A549 (cell line): ENCODE measurements at regions not wholly inside any gene's neighbourhood (a gene's known extent, or its start where the extent isn't known, plus 50 kb on each side); places are given as distances from the start of the nearest gene placed in this dataset.

Experiments
- ATAC-seq, 2 experiments: fragments of 200-7000 bp in 1 of 2; fragments of >200 bp in 1 of 2; cut with Nextera tagmentation in 1 of 2; cut with Tn5 transposase in 1 of 2; 3 replicates each; pipeline versions ENCODE4 v1.8.0 to v1.9.1; 2018 to 2020; ENCODE audit warnings: mild to moderate bottlenecking in 1 of 2, moderate library complexity in 1 of 2
- CTCF ChIA-PET: fragments of 300-600 bp; sonication (Branson Sonifier 250); formaldehyde crosslinking; extraction: SDS; loops from one replicate; lab custom pipeline; 2021; ENCODE audit warnings: antibody characterized with exemption, inconsistent platforms; lab: Yijun Ruan, JAX
- POLR2A ChIA-PET: fragments of 350-600 bp; formaldehyde crosslinking; extraction: SDS; loops from one replicate; lab custom pipeline; 2021; ENCODE audit warnings: antibody characterized with exemption, inconsistent platforms; lab: Yijun Ruan, JAX
- DNase-seq, 2 experiments: peaks; one replicate each; pipeline versions ENCODE4 v3.0.0 to v3.0.0-alpha.2; 2011 to 2016; ENCODE audit warnings: low read depth in 1 of 2, low spot score in 1 of 2
- FAIRE-seq: peaks from 2 replicates; lab custom pipeline; 2011; peaks lifted over from hg19 to GRCh38; lab: Jason Lieb, UNC
- H3K27ac ChIP-seq, 2 experiments: fragments of >200 bp; sonication (Bioruptor Twin); formaldehyde crosslinking; 3 replicates each; pipeline ENCODE4 v1.5.1; 2016 to 2017
- H3K4me1 ChIP-seq: fragments of >200 bp; sonication (Bioruptor Twin); formaldehyde crosslinking; 3 replicates; pipeline ENCODE4 v1.6.1; 2016
- H3K4me2 ChIP-seq: fragments of >200 bp; sonication (Bioruptor Twin); formaldehyde crosslinking; 3 replicates; pipeline ENCODE4 v1.6.1; 2016
- H3K4me3 ChIP-seq: fragments of >200 bp; sonication (Bioruptor Twin); formaldehyde crosslinking; 3 replicates; pipeline ENCODE4 v1.5.1; 2016
- H3K9me3 ChIP-seq: fragments of >200 bp; sonication (Bioruptor Twin); formaldehyde crosslinking; 3 replicates; pipeline ENCODE4 v1.6.1; 2016
- ATOH8 ChIP-seq: fragments of 250-450 bp; sonication (Bioruptor Pico); IDR thresholded peaks from 2 replicates; pipeline ENCODE4 v1.5.0; 2020; ENCODE audit warnings: low read depth, mild to moderate bottlenecking, moderate library complexity
- BCL3 ChIP-seq: fragments of >200 bp; sonication (Bioruptor Twin); formaldehyde crosslinking; IDR thresholded peaks from 3 replicates; pipeline ENCODE4 v1.6.1; 2016
- CBX8 ChIP-seq: fragments of 200-600 bp; sonication (generic); IDR thresholded peaks from 2 replicates; pipeline ENCODE4 v1.6.1; 2016
- CHD2 ChIP-seq: fragments of 150-350 bp; IDR thresholded peaks from 2 replicates; pipeline ENCODE4 v1.6.1; 2014; ENCODE audit warnings: low read length; ENCODE audit not compliant: partially characterized antibody
- CHD4 ChIP-seq: fragments of 200-600 bp; sonication (generic); IDR thresholded peaks from 2 replicates; pipeline ENCODE4 v1.6.1; 2016; ENCODE audit warnings: antibody characterized with exemption, mild to moderate bottlenecking, borderline replicate concordance
- EHMT2 ChIP-seq: fragments of 200-600 bp; sonication (generic); IDR thresholded peaks from 2 replicates; pipeline ENCODE4 v1.6.1; 2016; ENCODE audit warnings: antibody characterized with exemption, low read depth, mild to moderate bottlenecking, moderate library complexity
- FOSB ChIP-seq: fragments of 250-450 bp; sonication (Bioruptor Pico); IDR thresholded peaks from 2 replicates; pipeline ENCODE4 v1.5.0; 2020; ENCODE audit warnings: mild to moderate bottlenecking, moderate library complexity
- HES2 ChIP-seq: fragments of >200 bp; sonication (Bioruptor Twin); formaldehyde crosslinking; IDR thresholded peaks from 2 replicates; pipeline ENCODE4 v1.6.1; 2016
- HEYL ChIP-seq: fragments of 250-450 bp; sonication (Bioruptor Pico); IDR thresholded peaks from 2 replicates; pipeline ENCODE4 v1.8.0; 2021; ENCODE audit warnings: mild to moderate bottlenecking, moderate library complexity
- HMGXB4 ChIP-seq: fragments of 250-450 bp; sonication (Bioruptor Pico); IDR thresholded peaks from 2 replicates; pipeline ENCODE4 v1.5.0; 2021; ENCODE audit warnings: mild to moderate bottlenecking, moderate library complexity, borderline replicate concordance
- HOXA7 ChIP-seq: fragments of 250-450 bp; sonication (Bioruptor Pico); IDR thresholded peaks from 2 replicates; pipeline ENCODE4 v1.5.0; 2020; ENCODE audit warnings: mild to moderate bottlenecking, moderate library complexity
- HOXB5 ChIP-seq: fragments of 250-450 bp; sonication (Bioruptor Pico); IDR thresholded peaks from 2 replicates; pipeline ENCODE4 v1.5.0; 2020; ENCODE audit warnings: mild to moderate bottlenecking, moderate library complexity
- JUNB ChIP-seq: fragments of >200 bp; sonication (Bioruptor Twin); formaldehyde crosslinking; IDR thresholded peaks from 2 replicates; pipeline ENCODE4 v1.6.1; 2016
- KDM1A ChIP-seq: fragments of 200-600 bp; sonication (generic); IDR thresholded peaks from 2 replicates; pipeline ENCODE4 v1.6.1; 2016; ENCODE audit warnings: low read depth, mild to moderate bottlenecking
- MAX ChIP-seq: IDR thresholded peaks from 2 replicates; pipeline ENCODE4 v1.6.1; 2012
- MAZ ChIP-seq: fragments of 150-350 bp; IDR thresholded peaks from 2 replicates; pipeline ENCODE4 v1.6.1; 2014; ENCODE audit warnings: antibody characterized with exemption, low read depth, low read length, borderline replicate concordance
- RARB ChIP-seq: fragments of 250-450 bp; sonication (Bioruptor Pico); IDR thresholded peaks from 2 replicates; pipeline ENCODE4 v1.8.0; 2021; ENCODE audit warnings: mild to moderate bottlenecking, moderate library complexity
- RNF2 ChIP-seq: fragments of 200-600 bp; sonication (generic); IDR thresholded peaks from 2 replicates; pipeline ENCODE4 v1.6.1; 2016; ENCODE audit warnings: low read depth, mild to moderate bottlenecking, antibody characterized with exemption, moderate library complexity, borderline replicate concordance
- SREBF2 ChIP-seq: fragments of 450-650 bp; IDR thresholded peaks from 2 replicates; pipeline ENCODE4 v1.6.1; 2014; ENCODE audit warnings: mild to moderate bottlenecking, moderate library complexity
- ZC3H11A ChIP-seq: fragments of 450-650 bp; IDR thresholded peaks from 2 replicates; pipeline ENCODE4 v1.6.1; 2014; ENCODE audit warnings: antibody characterized with exemption, mild to moderate bottlenecking
- ZFP36 ChIP-seq: fragments of 450-650 bp; IDR thresholded peaks from 2 replicates; pipeline ENCODE4 v1.6.1; 2014; ENCODE audit warnings: borderline replicate concordance; ENCODE audit not compliant: partially characterized antibody
- ZNF302 ChIP-seq: fragments of 250-450 bp; sonication (Bioruptor Pico); IDR thresholded peaks from 2 replicates; pipeline ENCODE4 v1.9.0; 2021; ENCODE audit warnings: inconsistent platforms, mild to moderate bottlenecking, moderate library complexity
- ZSCAN20 ChIP-seq: fragments of 250-450 bp; sonication (Bioruptor Pico); IDR thresholded peaks from 2 replicates; pipeline ENCODE4 v1.8.0; 2022; ENCODE audit warnings: mild to moderate bottlenecking, moderate library complexity
- WGBS: methylation state at CpG from one replicate; pipeline ENCODE4 v1.1.6; 2017; ENCODE audit errors: missing lambda C conversion rate; 5-methylcytosine and 5-hydroxymethylcytosine counted together

- Histone ChIP-seq H3K27ac (no peak overlapping the region), H3K4me3 (no peak overlapping the region), H3K9me3 (no peaks in the 10 kb centered on the region; the same call in 2 of the 3 replicates), H3K4me1 (no peaks in the 10 kb centered on the region), H3K4me2 (no peak overlapping the region)
- ATAC-seq (no peak), DNase-seq (no peak), FAIRE-seq (no peak)
- POLR2A ChIA-PET = no interaction called here
- CTCF ChIA-PET = no interaction called here
- TF ChIP-seq HEYL (CRISPR knock-in tag) (no peak), ZFP36 (peak; percentile 79)
Measured at GRCh38 chr13:63010072-63010658, 1594.5 kb upstream of the PCDH20 start.

GRCh38 chr13:63005625-63006024 lies 1590.0 kb upstream of the PCDH20 start:
- ATAC-seq = no peak
- no peak for DNase-seq
- Histone ChIP-seq H3K4me3 (no peak overlapping the region), H3K9me3 (no peaks in the 10 kb centered on the region; the same call in 2 of the 3 replicates), H3K27ac (no peak overlapping the region), H3K4me2 (no peak overlapping the region), H3K4me1 (no peaks in the 10 kb centered on the region)
- FAIRE-seq = no peak
- no peak for TF ChIP-seq CHD4
- TF ChIP-seq BCL3 = no peak
- TF ChIP-seq HES2 = no peak
- no peak for TF ChIP-seq HEYL (CRISPR knock-in tag)
- TF ChIP-seq KDM1A = no peak
- no peak for TF ChIP-seq RARB (CRISPR knock-in tag)
- TF ChIP-seq ZNF302 = no peak
- TF ChIP-seq FOSB = no peak
- no peak for TF ChIP-seq CHD2
- no peak for TF ChIP-seq ZC3H11A
- no peak for TF ChIP-seq SREBF2
- TF ChIP-seq HOXA7 (CRISPR knock-in tag) = no peak
- TF ChIP-seq RNF2 = no peak
- no peak for TF ChIP-seq HOXB5 (CRISPR knock-in tag)
- TF ChIP-seq JUNB = no peak
- no peak for TF ChIP-seq CBX8
- no peak for TF ChIP-seq MAX
- CTCF ChIA-PET = no interaction called here
- POLR2A ChIA-PET = no interaction called here

GRCh38 chr13:62997696-62998095 lies 1582.0 kb upstream of the PCDH20 start:
- Histone ChIP-seq H3K4me1 (no peaks in the 10 kb centered on the region), H3K27ac (no peak overlapping the region), H3K4me3 (no peak overlapping the region), H3K9me3 (no peaks in the 10 kb centered on the region), H3K4me2 (no peak overlapping the region)
- no peak for TF ChIP-seq ZSCAN20 (CRISPR knock-in tag)
- TF ChIP-seq MAZ = no peak
- no peak for DNase-seq
- no peak for FAIRE-seq
- no CpG with 5 or more reads among the region's 1 CpG for WGBS
- ChIA-PET CTCF (no interaction called here), POLR2A (no interaction called here)
- no peak for ATAC-seq

- H3K4me1 ChIP-seq = no peaks in the 10 kb centered on the region
- no peak for DNase-seq
- FAIRE-seq = no peak
- H3K9me3 ChIP-seq = no peaks in the 10 kb centered on the region
- ChIA-PET POLR2A (no interaction called here), CTCF (no interaction called here)
- WGBS = 15% methylated on average over 2 of the region's 2 CpGs
- no peak overlapping the region for H3K4me2 ChIP-seq
- no peak overlapping the region for H3K27ac ChIP-seq
- no peak for TF ChIP-seq EHMT2
- TF ChIP-seq ATOH8 (CRISPR knock-in tag) = no peak
- TF ChIP-seq HMGXB4 (CRISPR knock-in tag) = no peak
- ATAC-seq = no peak
- no peak overlapping the region for H3K4me3 ChIP-seq
Measured at GRCh38 chr13:62997038-62997599, 1581.5 kb upstream of the PCDH20 start.
